Nephron progenitor cell (in vitro differentiated cells): ENCODE measurements at regions not wholly inside any gene's neighbourhood (a gene's known extent, or its start where the extent isn't known, plus 50 kb on each side); places are given as distances from the start of the nearest gene placed in this dataset.
"Not testable (repeated sequence)": the region's sequence is repeated elsewhere in the genome, so short reads cannot be mapped to it uniquely, and the experiment has no call there.

ENCODE experiments used
- DNase-seq: peaks from one replicate; pipeline ENCODE4 v3.0.0; 2021
- H3K27ac Mint-ChIP-seq: 2 replicates; pipeline ENCODE4 v1.8.0; 2021; ENCODE audit warnings: mild to moderate bottlenecking, moderate library complexity, mixed read lengths
- H3K27me3 Mint-ChIP-seq: 2 replicates; pipeline ENCODE4 v1.8.0; 2021; ENCODE audit warnings: mild to moderate bottlenecking, low read depth, mixed read lengths; ENCODE audit not compliant: poor library complexity
- H3K36me3 Mint-ChIP-seq: 2 replicates; pipeline ENCODE4 v1.8.0; 2021; ENCODE audit warnings: low read depth, mixed read lengths
- H3K4me1 Mint-ChIP-seq: 2 replicates; pipeline ENCODE4 v1.8.0; 2021; ENCODE audit warnings: mixed read lengths
- H3K4me3 Mint-ChIP-seq: 2 replicates; pipeline ENCODE4 v1.8.0; 2021; ENCODE audit warnings: mild to moderate bottlenecking, moderate library complexity, mixed read lengths
- H3K9me3 Mint-ChIP-seq: 2 replicates; pipeline ENCODE4 v1.8.0; 2021; ENCODE audit warnings: mild to moderate bottlenecking, moderate library complexity, mixed read lengths
- CTCF ChIP-seq: fragments of 200-600 bp; sonication (generic); IDR thresholded peaks from 2 replicates; pipeline ENCODE4 v1.5.0; 2021; ENCODE audit warnings: antibody characterized with exemption

GRCh38 chr10:33022691-33023090 lies 64.7 kb upstream of the ITGB1 start:
- H3K9me3 Mint-ChIP-seq = no peaks in the 10 kb centered on the region
- DNase-seq = no peak
- TF ChIP-seq CTCF = no peak
- no peaks in the 10 kb centered on the region for H3K4me1 Mint-ChIP-seq
- no peak overlapping the region for H3K27ac Mint-ChIP-seq
- H3K4me3 Mint-ChIP-seq = no peak overlapping the region
- H3K27me3 Mint-ChIP-seq = peaks cover 3% of the 10 kb centered on the region
- no peaks in the 10 kb centered on the region for H3K36me3 Mint-ChIP-seq

GRCh38 chr10:33022090-33022489 lies 64.1 kb upstream of the ITGB1 start:
- no peak overlapping the region for H3K27ac Mint-ChIP-seq
- peaks cover 3% of the 10 kb centered on the region for H3K27me3 Mint-ChIP-seq
- H3K9me3 Mint-ChIP-seq = no peaks in the 10 kb centered on the region
- H3K4me1 Mint-ChIP-seq = no peaks in the 10 kb centered on the region
- no peak overlapping the region for H3K4me3 Mint-ChIP-seq
- H3K36me3 Mint-ChIP-seq = no peaks in the 10 kb centered on the region
- TF ChIP-seq CTCF = no peak
- DNase-seq = no peak

- Mint-ChIP-seq H3K9me3 (no peaks in the 10 kb centered on the region), H3K27me3 (peaks cover 3% of the 10 kb centered on the region), H3K27ac (no peak overlapping the region), H3K36me3 (no peaks in the 10 kb centered on the region), H3K4me3 (no peak overlapping the region), H3K4me1 (peaks cover 15% of the 10 kb centered on the region)
- no peak for TF ChIP-seq CTCF
- DNase-seq = no peak
Measured at GRCh38 chr10:33016988-33017387, 59.0 kb upstream of the ITGB1 start.

DNA sequence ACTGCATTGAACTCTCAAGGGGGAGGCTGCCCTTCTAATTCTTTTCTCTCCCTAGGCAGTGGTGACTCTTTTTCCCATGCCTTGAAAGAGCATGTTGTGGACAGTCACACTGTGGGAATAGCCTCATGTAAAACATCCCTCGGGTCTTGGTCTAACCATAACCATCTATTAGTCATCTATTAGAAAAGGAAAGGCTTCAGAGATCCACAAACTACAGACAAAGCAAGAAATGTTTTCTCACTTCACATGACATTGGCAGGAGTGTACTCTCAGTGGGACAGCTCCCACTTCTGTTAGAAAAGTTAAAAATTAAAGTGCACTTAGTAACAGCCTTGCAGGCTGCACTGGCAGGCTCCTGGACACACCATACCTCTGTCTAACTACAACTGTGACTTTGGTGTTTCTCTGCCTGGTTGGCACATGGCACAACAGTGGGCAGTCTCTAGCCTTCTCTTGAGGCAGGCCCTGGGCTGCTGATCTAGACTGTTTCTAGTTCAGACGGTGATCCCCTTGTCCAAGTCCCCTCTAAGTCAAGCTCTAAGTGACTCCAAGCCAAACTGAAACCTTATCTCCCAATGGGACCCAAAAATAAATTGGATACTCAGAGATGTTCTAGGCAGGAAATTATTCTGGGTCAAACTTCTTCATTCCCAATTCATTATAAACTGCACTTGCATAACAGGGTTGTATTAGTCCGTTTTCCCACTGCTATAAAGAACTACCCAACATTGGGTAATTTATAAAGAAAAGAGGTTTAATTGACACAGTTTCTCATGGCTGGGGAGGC lies 57.9 kb upstream of the ITGB1 start:
- Mint-ChIP-seq H3K36me3 (no peaks in the 10 kb centered on the region), H3K27ac (peak overlapping the region; percentile 23), H3K4me1 (peaks cover 15% of the 10 kb centered on the region), H3K4me3 (no peak overlapping the region), H3K9me3 (no peaks in the 10 kb centered on the region), H3K27me3 (peaks cover 3% of the 10 kb centered on the region)
- no peak for DNase-seq
- no peak for TF ChIP-seq CTCF

- not testable (repeated sequence) for H3K36me3 Mint-ChIP-seq, H3K9me3 Mint-ChIP-seq, DNase-seq, H3K27ac Mint-ChIP-seq, H3K4me3 Mint-ChIP-seq
- H3K4me1 Mint-ChIP-seq = peaks cover 19% of the 10 kb centered on the region
- peaks cover 15% of the 10 kb centered on the region for H3K27me3 Mint-ChIP-seq
Measured at GRCh38 chr10:33013331-33013730, 55.3 kb upstream of the ITGB1 start.

GRCh38 chr10:33012306-33012705 lies 54.3 kb upstream of the ITGB1 start:
- no peak overlapping the region for H3K4me3 Mint-ChIP-seq
- DNase-seq = no peak
- peaks cover 19% of the 10 kb centered on the region for H3K4me1 Mint-ChIP-seq
- H3K36me3 Mint-ChIP-seq = no peaks in the 10 kb centered on the region
- no peaks in the 10 kb centered on the region for H3K9me3 Mint-ChIP-seq
- H3K27ac Mint-ChIP-seq = no peak overlapping the region
- peaks cover 12% of the 10 kb centered on the region for H3K27me3 Mint-ChIP-seq
- TF ChIP-seq CTCF = no peak
